HG02973 (cell line): ENCODE measurements at regions not wholly inside any gene's neighbourhood (a gene's known extent, or its start where the extent isn't known, plus 50 kb on each side); places are given as distances from the start of the nearest gene placed in this dataset.
"Not testable (repeated sequence)": the region's sequence is repeated elsewhere in the genome, so short reads cannot be mapped to it uniquely, and the experiment has no call there.

ENCODE experiments used
- ATAC-seq: cut with Tn5 transposase; IDR thresholded peaks from one replicate; pipeline ENCODE4 v1.9.1; 2021; ENCODE audit warnings: moderate library complexity; ENCODE audit not compliant: unreplicated experiment

DNA sequence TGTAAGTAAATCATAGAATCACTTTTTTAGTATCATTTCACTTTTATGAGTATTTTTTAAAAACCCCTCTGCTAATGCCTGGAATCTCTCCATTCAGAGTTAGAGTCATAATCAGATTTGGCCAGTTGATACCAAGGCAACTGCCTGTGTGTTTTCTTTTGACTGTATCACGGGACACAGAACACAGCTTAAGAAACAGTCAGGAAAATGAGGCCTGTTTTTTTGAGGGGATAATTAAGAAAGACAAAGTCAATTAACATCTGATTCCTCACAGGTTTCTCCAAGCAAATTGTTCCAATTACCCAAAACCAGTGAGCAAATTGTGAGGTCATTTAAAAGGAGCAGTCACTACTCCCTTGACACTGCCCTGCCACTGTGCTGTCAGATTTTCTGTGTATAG, 944.5 kb upstream of the SOX9 start:
- ATAC-seq = no peak

- no peak for ATAC-seq
Observed at GRCh38 chr17:71176928-71177443, 943.8 kb upstream of the SOX9 start.

- no peak for ATAC-seq
Observed at GRCh38 chr17:71180801-71181385, 939.9 kb upstream of the SOX9 start.

- ATAC-seq = no peak
Observed at GRCh38 chr17:71183066-71183660, 937.7 kb upstream of the SOX9 start.

GRCh38 chr17:71184716-71185115, 936.1 kb upstream of the SOX9 start:
- no peak for ATAC-seq

- no peak for ATAC-seq
Observed at GRCh38 chr17:71187145-71187878, 933.5 kb upstream of the SOX9 start.

DNA sequence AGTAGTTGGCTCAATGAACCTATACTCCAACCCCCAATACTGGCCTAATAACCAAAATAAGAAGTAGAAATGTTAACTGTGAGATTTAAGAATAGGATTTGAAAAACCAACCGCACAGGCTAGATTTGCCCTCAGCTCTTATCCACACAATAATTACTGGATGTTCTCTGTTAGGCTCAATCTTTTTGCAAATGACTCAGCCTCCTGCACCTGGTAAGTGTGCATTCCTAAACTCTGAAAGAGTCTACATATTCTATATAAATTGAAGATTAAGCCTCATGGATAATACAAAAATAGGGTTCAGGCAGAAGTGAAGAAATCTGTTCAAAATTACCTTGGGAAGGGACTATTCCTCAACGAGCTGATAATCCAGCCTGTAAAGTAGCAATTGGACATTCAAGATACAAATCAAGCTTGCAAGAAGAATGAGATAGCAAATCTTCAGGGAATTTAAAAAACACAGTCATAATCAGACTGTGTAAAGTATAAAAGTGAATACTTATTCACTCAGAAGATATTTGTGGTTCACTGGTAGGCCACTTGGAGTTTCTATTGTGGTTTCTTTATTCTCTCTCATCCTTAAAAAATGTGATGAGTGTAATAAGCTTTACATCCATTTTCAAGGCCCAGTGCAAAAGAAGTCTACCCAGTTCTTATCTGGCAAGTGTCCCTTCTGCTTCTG, 931.9 kb upstream of the SOX9 start:
- ATAC-seq = no peak

- no peak for ATAC-seq
Observed at GRCh38 chr17:71189493-71189831, 931.4 kb upstream of the SOX9 start.

DNA sequence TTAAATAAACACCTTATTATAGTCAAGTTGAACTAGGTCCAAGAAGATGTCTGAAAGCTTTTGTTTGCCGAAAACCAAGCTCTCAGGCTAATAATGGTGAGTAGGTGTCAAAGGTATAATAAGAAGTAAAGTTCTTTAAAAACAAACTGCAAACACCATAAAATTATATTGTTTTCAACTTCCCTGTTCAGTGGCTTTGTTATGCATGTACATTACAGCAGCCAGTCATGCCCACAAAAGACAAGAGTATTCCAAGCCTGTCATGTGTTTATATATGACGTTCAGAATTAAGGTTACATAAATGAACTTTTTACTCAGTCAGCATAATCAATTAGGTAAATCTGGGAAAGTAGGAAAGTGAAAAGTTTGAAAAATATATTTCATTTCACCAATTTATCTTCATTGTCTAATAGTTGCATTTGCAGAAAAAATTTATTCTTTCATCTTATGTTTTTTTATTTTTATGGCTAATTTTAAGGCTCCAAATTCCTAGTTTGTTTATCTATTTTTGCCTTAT, 928.7 kb upstream of the SOX9 start:
- no peak for ATAC-seq

- no peak for ATAC-seq
Observed at GRCh38 chr17:71192848-71193247, 928.0 kb upstream of the SOX9 start.

DNA sequence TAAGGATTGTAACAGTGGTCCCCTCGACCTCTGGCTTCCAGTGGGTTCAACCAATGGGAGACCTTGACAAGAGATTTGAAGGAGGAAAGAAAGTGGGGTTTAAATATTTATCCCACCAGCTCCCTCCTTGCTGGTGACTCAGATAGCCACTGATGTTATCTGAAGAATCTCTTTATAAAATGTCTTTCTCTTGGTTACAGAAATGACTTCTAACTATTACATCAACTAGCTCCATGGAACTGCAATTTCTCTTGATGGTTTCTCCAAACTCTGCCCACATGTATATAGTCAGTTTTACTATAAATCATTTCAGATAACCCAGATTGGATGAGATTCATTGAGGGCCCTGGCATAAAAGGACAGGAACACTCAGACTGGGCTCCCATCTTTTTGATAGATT, 920.2 kb upstream of the SOX9 start:
- ATAC-seq = no peak

DNA sequence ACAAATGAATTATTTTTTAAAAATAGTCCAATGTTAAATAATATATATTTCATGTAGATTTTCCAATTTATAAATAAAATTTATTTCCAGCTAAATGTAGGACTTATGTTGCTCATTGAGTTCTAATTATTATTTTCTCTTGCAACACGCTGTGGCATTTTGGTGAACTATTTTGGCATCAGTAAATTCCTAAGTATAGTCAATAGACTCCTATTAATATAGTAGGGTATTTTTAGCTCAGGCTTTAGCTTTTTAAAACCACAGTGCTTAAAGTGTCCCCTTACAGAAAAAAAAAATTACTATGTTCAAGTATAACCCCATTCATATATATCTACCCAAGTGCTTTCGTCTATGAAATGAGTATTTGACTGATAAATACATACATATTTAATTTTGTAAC, 919.2 kb upstream of the SOX9 start:
- ATAC-seq = no peak

DNA sequence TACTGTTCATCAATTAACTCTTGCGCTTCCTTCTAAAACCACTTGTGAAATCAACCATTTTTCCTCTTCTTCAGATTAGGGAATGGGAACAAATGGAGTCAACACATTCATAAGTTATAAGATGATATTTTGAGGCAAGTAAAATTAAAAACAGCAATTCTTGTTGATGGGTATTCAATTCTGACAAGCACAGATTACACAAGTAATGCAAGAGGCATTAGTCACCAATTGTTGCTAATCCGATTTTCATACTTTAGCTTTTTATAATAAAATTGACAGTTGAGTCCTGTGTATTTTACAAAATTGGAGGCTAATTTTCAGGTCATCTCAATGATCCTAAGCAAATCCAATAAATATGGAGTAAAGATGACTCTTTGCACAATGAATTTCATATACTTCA, 918.4 kb upstream of the SOX9 start:
- no peak for ATAC-seq

GRCh38 chr17:71203953-71204352, 916.9 kb upstream of the SOX9 start:
- ATAC-seq = no peak

DNA sequence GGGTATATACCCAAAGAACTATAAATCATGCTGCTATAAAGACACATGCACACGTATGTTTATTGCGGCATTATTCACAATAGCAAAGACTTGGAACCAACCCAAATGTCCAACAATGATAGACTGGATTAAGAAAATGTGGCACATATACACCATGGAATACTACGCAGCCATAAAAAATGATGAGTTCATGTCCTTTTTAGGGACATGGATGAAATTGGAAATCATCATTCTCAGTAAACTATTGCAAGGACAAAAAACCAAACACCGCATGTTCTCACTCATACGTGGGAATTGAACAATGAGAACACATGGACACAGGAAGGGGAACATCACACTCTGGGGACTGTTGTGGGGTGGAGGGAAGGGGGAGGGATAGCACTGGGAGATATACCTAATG, 914.9 kb upstream of the SOX9 start:
- not testable (repeated sequence) for ATAC-seq

GRCh38 chr17:71208111-71208704, 912.6 kb upstream of the SOX9 start:
- ATAC-seq = no peak

DNA sequence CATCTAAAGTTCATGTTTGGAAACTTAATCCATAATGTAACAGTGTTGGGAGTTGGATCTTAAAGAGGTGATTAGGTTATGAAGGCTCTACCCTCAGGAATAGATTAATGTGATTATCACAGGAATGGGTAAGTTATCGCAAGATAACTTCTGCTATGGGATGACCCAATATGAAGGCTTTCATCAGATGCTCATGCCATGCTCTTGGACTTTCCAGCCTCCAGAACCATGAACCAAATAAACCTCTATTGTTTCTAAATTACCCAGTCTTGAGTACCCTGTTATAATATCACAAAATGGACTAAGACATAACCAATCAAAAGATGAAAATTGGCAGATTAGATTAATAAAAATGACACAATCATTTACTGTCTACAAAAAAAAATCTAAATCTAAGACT, 906.9 kb upstream of the SOX9 start:
- ATAC-seq = no peak

- no peak for ATAC-seq
Observed at GRCh38 chr17:71217769-71218168, 903.1 kb upstream of the SOX9 start.

GRCh38 chr17:71224824-71225575, 895.8 kb upstream of the SOX9 start:
- no peak for ATAC-seq

DNA sequence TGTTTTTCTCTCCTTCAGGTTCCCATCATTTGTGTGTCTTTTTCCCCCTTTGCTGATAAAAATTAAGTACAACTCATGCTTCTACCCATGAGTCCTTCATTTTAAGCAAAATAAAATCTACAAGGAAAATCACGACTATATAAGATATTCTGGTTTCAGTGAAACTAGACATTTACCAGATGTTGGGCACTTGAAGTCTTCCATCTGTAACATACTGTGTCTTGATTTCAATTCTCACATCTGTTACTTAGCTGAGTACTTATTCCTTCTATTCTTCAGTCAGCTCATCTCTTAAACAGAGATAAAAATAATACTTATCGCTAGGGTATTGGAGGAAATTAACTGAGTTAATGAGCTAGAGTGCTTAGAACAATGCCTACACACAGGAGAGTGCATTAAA, 893.0 kb upstream of the SOX9 start:
- no peak for ATAC-seq

- no peak for ATAC-seq
Observed at GRCh38 chr17:71229070-71229469, 891.8 kb upstream of the SOX9 start.
